ENCODE measurements at regions not wholly inside any gene's neighbourhood (a gene's known extent, or its start where the extent isn't known, plus 50 kb on each side); places are given as distances from the start of the nearest gene placed in this dataset.

- ChIA-PET CTCF (ENCODE audit: low intra/inter-chr PET ratio) (no interaction called here), POLR2A (no interaction called here)
- ATAC-seq, result no peak
- no peak overlapping the region for H3K4me2 ChIP-seq (ENCODE audit: insufficient read depth, low read length)
- no peaks in the 10 kb centered on the region for H3K27me3 ChIP-seq (ENCODE audit: control insufficient read depth in 2 of 2, insufficient read depth in 2 of 2, low read length in 2 of 2)
- no peaks in the 10 kb centered on the region for H3K4me1 ChIP-seq (replicated peaks in 1 of 2; ENCODE audit: control insufficient read depth in 2 of 2, insufficient read depth in 2 of 2, low read length in 2 of 2)
- no peaks in the 10 kb centered on the region for H3K36me3 ChIP-seq (ENCODE audit: control insufficient read depth, insufficient read depth, low read length)
- TF ChIP-seq ZNF347 (CRISPR knock-in tag; IDR thresholded peaks at IDR 0.05; ENCODE audit: low read depth) (no peak), MAX (CRISPR knock-in tag; IDR thresholded peaks at IDR 0.05) (no peak), E4F1 (CRISPR knock-in tag; IDR thresholded peaks at IDR 0.05; ENCODE audit: borderline replicate concordance) (no peak), SREBF1 (IDR thresholded peaks at IDR 0.05; ENCODE audit: borderline replicate concordance, low read depth, low read length) (no peak), ILF3 (IDR thresholded peaks at IDR 0.05; ENCODE audit: borderline replicate concordance) (no peak), FOS (IDR thresholded peaks at IDR 0.05; ENCODE audit: extremely low read depth, insufficient read length) (no peak), PHF8 (IDR thresholded peaks at IDR 0.05; ENCODE audit: borderline replicate concordance, low read length) (no peak)
- in situ Hi-C loops (cut with MboI) (no loop called here), intact Hi-C loops (cut with micrococcal nuclease) (no loop called here)
- H3K9me3 ChIP-seq (replicated peaks; ENCODE audit: control insufficient read depth, insufficient read depth, low read depth, low read length), result no peaks in the 10 kb centered on the region
- FAIRE-seq, result no peak
- H3K4me3 ChIP-seq, result no peak overlapping the region
- no peaks in the 10 kb centered on the region for H4K20me1 ChIP-seq (replicated peaks; ENCODE audit: control insufficient read depth, insufficient read depth, low read length)
- H3K79me2 ChIP-seq (ENCODE audit: control insufficient read depth, insufficient read depth, low read length), result no peaks in the 10 kb centered on the region
- 0% methylated on average over 5 of the region's 5 CpGs for WGBS (ENCODE audit: insufficient coverage, low coverage, missing lambda C conversion rate)
- no peak overlapping the region for H3K9ac ChIP-seq (ENCODE audit: insufficient read depth in 1 of 2, low read depth in 2 of 2, low read length in 2 of 2)
- BruUV-seq (replicated peaks), result no TSS peak
- no peak overlapping the region for H3K27ac ChIP-seq (ENCODE audit: extremely low read depth, low read depth, low read length)
- no peaks in the 10 kb centered on the region for H3K9me1 ChIP-seq (ENCODE audit: control insufficient read depth, insufficient read depth, low read length)
- H2AFZ ChIP-seq (ENCODE audit: low read depth, low read length), result no peak overlapping the region
- no peak for DNase-seq (ENCODE audit: extremely low read depth in 1 of 4, low spot score in 3 of 4)
Observed at GRCh38 chr9:2496169-2496568, 125.4 kb upstream of the VLDLR start.
